ENCODE measurements at regions not wholly inside any gene's neighbourhood (a gene's known extent, or its start where the extent isn't known, plus 50 kb on each side); places are given as distances from the start of the nearest gene placed in this dataset.
"Not testable (repeated sequence)": the region's sequence is repeated elsewhere in the genome, so short reads cannot be mapped to it uniquely, and the experiment has no call there.

DNA sequence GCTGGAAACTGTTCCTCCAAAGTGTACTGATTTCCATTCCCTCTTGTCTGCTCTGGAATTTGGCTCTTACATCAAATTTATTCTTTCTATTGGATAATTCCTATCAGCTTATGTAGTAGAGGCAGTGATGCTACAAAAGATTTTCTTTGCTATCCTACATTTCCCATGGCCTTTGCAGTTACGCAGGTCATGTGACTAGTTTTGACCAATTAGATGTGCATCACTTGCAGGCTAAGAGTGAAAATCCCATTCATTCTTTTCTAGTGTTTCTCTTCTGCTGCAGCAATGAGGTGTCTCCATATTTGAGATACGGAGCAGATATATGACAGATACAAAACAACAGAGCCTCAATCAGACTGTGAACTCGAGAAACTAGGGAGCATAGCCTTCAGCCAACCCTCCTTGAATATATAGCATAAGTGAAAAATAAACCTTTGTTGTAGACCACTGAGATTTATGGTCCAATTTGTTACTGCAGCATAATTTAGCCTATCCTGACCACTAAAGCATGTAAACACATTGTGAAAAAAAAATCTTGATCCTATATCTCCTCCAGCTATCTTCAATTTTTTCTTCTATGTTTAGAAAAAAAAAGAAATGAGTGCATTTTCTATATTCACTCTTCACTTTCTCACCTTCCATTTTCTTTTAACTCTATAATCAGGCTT is 102.0 kb downstream of the HNMT start:
- no peak for DNase-seq (ENCODE audit: low read depth)

DNA sequence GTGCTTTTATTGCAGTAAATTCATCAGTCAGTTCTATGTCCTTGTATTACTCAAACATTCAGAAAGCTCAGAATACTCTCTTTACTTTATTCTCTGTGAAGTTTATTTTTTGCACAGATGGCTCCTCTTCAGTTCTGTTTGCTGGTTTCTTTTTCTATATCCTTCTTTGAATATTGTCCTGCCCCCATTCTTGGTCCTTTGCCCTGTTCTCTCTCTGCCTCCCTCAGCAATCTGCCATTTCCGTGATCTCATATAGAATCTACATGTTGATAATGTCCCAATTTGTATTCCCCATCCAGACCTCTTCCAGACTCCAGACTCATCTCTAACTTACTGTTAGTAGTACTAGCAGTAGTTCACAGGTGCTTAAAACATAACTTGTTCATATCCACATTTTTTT is 102.6 kb downstream of the HNMT start:
- DNase-seq (ENCODE audit: low read depth) = no peak

DNA sequence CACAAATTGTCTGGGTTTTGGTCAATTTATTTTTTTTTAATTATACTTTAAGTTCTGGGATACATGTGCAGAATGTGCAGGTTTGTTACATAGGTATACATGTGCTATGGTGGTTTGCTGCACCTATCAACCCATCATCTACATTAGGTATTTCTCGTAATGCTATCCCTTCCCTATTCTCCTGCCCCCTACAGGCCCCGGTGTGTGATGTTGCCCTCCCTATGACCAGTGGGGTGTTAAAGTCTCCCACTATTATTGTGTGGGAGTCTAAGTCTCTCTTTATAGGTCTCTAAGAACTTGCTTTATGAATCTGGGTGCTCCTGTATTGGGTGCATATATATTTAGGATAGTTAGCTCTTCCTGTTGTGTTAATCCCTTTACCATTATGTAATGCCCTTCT is 104.4 kb downstream of the HNMT start:
- not testable (repeated sequence) for DNase-seq (ENCODE audit: low read depth)

DNA sequence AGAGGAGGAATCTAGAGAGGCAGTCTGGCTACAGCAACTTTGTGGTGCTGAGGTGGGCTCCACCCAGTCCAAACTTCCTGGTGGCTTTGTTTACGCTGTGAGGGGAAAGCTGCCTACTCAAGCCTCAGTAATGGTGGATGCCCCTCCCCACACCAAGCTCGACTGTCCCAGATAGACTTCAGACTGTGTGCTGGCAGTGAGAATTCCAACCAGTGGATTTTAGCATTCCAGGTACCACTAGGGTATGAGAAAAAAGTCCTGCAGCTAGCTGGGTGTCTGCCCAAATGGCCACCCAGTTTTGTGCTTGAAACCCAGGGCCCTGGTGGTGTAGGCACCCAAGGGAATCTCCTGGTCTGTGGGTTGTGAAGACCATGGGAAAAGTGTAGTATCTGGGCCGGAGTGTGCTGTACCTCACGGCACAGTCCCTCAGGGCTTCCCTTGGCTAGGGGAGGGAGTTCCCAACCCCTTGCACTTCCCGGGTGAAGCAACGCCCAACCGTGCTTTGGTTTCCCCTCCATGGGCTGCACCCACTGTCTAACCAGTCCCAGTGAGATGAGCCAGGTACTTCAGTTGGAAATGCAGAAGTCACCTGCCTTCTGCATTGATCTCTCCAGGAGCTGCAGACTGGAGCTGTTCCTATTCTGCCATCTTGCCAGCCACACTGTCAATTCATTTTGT is 106.9 kb downstream of the HNMT start:
- not testable (repeated sequence) for DNase-seq (ENCODE audit: low read depth)

DNA sequence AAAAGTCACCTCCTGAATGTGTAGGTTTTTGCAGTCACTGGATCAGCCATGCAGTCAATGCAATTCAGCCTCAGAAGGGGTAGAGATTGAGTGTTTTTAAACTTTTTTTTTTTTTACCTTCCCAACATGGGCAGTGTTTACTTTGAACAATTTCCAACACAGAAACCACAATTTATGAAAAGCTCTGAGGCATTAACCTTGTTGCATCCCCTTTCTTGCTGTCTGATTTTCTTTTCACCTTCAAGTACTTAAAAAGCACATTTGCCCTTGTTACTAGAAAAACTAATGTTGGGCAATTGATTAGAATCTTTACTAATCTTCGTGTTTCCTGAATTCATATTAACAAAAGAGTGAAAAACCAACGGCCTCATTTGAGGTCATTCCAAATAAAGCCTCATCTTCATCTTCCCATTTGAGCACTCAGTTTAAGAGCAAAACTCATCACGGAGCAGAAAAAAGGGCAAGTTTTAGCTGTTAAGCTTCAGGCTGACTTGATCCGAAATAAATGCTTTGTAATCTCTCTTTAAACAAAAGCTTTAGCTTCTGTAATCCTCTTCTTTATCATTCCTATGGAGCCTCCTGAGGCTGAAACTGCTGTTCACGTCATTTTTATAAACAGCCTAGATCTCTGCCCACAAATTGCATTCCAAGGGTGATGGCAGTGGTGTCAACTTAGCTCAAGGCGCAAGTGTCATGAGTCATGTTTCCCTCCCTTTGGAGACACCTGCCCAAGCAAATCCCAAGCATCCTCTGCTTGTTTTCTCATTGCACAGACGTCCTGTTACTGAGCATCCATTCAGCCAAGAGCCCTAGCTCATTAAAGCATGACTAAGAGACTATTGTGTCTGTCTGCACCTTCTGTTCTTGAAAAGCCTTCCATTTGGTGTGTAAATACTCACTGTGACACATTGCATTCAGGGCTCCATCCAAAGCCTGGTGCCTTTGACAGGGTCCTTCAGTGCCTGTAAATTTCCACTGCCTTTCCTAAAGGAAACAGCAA is 107.7 kb downstream of the HNMT start:
- peak; percentile 84 for DNase-seq (ENCODE audit: low read depth)

DNA sequence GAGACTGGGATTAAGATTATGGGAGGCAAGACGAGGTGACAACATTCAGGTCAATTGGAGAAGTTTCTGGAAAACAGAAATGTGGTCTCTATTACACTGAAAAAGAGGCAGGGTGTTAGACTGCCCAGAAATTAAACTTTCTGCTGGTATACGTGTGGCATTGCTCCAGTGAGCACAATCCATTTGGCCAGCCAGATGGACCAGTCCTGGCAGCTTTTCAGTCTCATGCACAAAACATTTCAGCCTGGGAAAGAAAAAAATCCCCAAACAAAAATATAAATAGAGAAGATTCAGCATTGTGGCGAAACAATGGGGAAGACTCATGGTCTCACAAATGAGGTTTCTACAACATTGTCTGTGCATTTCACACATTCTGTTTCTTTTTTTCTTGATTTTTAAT is 113.9 kb downstream of the HNMT start:
- DNase-seq (ENCODE audit: low read depth) = peak; percentile 58

DNA sequence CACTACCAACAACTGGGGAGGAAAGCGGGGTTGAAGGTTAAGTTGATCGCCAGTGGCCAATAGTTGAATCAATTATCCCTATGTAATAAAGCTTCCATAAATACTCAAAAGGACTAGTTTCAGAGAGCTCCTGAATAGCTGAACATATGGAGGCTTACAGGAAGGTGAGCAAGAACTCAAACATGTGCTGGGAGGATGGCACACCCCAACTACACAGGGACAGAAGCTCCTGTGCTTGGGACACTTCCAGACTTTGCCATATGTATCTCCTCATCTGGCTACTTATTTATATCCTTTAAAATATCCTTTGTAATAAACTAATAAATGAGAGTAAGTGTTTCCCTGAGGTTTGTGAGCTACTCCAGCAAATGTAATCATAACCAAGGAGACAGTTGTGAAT is 115.7 kb downstream of the HNMT start:
- DNase-seq (ENCODE audit: low read depth) = no peak

DNA sequence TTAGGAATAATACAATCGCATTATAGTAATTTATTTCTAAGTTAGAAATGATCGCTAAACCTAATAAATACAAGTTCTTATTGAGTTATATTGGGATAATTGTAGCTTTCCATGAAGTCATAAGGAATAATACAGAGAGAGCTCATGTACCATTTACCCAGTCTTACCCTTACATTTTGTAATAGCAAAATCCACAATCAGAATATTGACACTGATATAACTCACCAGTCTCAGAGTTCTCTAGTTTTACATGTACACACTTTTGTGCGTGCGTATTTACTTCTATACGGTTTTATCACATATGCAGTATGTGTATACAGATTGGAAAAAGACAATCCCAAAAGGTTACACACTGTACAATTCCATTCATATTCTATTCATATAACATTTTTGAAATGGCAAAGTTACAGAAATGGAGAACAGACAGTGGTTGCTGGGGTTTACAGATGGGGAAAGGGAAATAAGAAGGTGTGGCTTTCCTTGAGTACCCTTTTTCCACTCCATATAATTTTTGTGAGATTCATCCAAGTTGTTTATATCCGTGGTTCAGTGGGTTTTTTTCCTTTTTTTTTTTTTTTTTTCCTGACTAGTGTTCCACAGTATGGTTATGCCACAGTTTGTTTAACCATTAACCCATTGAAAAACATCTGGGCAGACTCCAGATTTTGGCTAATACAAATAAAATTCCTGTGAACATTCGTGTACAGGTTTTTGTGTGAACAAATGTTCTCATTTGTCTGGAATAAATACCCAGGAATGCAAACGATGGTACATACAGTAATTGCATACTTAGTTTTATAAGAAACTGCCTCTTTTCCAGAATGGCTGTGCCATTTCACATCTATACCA is 117.2 kb downstream of the HNMT start:
- peak; percentile 94 for DNase-seq (ENCODE audit: low read depth)

DNA sequence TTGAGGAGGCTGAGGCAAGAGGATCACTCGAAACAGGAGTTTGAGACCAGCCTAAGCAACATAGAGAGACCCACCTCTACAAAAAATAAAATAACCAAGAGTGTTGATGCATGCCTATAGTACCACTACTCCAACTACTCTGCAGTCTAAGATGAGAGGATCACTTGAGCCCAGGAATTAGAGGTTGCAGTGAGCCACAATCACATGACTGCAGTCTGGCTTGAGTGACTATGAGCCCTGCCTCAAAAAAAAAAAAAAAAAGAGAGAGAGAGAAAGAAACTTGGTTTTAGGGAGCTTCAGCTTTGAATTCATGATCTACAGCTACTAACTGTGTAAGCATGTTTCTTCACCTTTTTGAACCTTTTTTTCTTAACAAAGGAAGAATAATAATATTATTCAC is 119.9 kb downstream of the HNMT start:
- DNase-seq (ENCODE audit: low read depth) = peak; percentile 77

DNA sequence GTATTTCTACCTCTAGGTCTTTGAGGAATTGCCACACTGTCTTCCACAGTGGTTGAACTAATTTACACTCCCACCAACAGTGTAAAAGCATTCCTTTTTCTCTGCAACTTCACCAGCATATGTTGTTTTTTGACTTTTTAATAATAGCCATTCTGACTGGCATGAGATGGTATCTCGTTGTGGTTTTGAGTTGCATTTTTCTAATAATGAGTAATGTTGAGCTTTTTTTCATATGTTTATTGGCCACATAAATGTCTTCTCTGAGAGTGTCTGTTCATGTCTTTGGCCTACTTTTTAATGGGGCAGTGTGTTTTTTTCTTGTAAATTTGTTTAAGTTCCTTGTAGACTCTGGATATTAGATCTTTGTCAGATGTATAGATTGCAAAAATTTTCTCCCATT is 121.2 kb downstream of the HNMT start:
- not testable (repeated sequence) for DNase-seq (ENCODE audit: low read depth)

DNA sequence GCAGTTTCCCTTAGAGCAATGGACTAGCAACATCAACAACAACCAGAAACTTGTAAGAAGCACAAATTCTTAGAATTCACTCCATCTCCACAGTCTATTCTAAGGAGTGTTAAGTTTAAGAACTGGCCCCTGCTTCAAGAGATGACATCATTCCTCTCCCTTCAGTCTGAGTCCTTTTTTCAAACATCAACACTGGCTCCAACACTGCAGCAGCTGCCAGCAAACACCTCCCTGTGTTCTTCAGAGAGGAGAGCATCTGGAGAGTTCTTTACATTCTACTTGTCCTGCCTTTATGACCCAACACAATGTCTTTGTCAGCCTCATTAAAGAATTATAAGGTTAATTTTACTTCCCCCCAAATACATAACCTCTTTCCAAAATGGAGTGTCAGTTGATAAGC is 122.3 kb downstream of the HNMT start:
- DNase-seq (ENCODE audit: low read depth) = no peak

DNA sequence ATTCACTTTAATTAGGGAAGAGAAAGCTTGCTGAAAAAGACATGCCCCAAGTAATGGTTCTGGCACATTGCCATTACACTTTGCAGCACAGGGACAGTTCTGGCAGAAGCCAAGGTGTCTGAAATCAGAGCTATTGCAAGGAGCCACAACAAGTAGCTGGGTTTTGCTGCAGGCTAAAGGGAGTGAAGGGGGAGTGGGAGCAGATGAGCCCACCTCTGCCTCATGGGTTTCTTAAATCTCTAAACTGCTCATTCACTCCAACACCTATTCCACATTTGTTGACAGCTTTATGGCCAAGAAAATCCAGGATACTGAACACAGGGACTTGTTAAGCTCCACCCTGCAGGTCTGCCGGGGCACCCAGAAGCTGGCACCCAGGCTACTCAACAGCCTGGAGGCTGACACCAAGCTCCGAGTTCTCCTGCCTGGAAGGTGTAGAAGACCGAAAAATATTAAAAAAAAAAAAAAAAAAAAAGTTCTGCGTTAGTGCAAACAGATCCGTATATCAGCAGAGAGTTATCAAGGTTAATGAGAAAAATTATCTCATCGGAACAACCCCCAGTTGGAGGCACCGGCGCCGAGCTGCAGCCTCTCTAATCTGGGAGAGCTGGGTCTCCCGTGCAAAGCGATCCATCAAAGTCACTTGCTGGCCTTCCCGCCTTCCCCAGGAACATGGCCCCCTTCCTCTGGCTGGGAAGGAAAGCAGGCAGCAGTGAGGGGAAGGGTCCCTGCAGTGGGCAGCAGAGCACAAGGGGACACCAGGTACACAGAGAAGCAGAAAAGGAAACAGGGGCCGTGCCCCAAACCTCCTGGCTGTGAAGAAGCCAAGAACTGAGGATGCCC is 123.7 kb downstream of the HNMT start:
- DNase-seq (ENCODE audit: low read depth) = peak; percentile 36

DNA sequence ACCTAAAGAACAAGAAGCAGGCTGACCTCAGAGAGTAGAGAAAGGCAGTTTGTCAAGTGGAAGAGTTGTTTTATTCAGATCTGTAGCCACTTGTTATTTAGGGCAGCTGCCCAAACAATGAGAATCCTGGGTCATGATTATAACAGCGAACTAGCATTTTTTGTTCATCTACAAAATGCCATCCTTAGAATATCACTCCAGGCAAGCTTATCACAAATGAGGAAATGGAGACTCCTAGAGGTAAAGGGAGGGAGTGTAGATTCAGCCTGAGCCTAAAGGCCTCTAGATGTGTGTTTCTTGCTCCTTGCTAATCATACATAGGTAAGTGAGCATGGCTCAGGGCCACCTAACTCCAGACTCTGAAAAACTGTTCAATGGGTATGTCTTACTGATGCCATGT is 126.1 kb downstream of the HNMT start:
- peak; percentile 60 for DNase-seq (ENCODE audit: low read depth)

DNA sequence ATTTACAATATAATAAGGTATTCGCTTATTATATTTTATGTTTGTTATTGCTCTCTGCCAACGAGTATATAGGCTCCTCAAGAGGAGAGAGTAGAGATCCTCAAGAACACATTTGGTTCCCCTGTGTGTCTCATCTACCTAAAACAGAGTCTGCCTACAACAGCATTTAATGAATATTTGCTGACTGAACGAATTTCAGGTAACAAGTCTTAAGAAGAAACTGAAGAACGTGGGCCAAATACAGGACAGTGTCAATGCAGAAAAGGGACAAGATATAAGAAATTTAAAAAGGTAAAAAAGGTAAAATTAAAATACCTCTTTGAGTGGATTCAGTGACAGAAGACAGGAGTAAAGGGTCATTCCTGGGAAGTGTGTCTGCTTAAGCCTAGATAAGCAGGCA is 129.2 kb downstream of the HNMT start:
- DNase-seq (ENCODE audit: low read depth) = no peak

DNA sequence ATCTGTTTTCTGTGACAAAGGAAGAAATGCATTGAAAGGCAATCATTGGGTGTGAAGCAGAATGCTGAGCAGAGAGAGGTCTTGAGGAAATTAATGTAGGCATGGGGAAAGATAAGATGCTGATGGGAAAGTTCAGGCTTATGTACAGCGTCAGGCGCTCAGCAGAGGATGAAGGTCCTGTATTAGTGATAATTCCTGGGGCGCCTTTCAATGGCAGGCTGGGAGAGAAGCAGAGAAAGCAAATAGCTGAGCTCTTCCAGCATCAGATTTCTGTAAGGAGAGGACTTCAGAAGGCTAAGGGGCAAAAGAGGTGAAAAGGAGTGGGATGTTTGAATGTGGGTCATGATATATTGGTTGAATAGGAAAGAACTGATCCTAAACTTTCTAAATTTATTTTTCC is 129.8 kb downstream of the HNMT start:
- no peak for DNase-seq (ENCODE audit: low read depth)

DNA sequence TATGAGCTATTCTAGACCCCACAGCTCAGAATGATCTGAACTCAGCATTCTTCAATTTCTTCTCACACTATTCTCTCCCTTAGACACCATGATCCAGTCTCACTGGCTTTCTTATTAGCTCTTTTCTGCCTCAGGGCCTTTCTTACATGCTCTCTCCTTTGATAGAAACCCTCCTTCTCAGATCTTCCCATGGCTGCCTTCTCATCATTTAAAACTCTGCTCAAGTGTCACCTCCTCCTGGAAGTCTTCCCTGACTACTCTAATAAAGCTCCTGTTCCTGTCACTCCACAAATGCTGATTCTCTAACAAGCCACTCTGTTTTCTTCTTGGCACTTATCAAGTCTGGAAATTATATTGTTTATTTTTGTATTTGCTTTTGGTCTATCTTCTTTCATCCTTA is 131.1 kb downstream of the HNMT start:
- no peak for DNase-seq (ENCODE audit: low read depth)

DNA sequence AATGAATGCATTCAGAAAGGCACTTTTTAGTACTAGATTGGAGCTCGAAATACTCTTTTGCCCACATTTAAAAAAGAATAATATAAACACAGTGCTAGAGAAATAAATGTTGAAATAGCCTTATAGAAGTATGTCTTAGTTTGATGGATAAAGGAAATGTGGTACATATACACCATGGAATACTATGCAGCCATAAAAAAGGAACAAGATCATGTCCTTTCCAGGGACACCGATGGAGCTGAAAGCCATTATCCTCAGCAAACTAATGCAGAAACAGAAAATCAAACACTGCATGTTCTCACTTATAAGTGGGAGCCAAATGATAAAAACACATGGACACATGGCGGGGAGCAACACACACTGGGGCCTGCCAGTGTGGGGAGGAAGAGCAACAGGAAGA is 135.0 kb downstream of the HNMT start:
- not testable (repeated sequence) for DNase-seq (ENCODE audit: low read depth)

DNA sequence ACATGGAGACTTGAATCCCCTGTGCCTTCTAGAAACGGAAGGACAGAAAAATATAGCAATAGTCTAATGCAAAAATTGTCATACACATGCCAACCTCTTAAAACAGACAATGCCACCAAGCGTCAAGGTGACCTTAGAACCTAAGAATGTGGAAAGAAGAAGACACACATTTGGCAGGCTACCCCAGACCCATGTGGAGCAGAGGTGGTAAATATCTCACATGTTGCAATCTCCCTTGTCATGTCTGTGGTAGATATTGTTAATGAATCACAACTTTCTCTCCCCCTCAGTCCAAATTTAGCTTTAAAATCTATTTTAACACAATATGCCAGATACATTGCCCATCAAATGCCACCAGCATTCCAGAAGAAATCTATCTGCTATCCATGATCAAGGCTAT is 137.4 kb downstream of the HNMT start:
- DNase-seq (ENCODE audit: low read depth) = no peak

DNA sequence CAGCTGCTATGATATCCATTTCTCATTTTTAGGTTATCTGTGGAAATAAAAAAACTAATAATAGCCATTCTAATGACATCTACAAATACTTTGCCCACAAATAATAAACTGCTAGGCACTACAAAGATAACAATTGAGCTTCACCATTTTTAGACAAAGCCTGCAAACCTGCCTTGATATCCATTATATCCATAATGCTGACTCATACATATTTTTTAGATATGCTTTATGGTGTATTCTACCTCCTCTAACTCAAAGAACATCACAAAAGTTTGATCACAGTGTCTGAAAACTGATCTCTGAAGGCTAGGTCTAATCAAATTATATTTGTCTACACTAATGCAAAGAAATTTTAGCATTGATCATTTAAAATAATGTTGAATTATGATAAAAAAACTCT is 138.4 kb downstream of the HNMT start:
- no peak for DNase-seq (ENCODE audit: low read depth)

DNA sequence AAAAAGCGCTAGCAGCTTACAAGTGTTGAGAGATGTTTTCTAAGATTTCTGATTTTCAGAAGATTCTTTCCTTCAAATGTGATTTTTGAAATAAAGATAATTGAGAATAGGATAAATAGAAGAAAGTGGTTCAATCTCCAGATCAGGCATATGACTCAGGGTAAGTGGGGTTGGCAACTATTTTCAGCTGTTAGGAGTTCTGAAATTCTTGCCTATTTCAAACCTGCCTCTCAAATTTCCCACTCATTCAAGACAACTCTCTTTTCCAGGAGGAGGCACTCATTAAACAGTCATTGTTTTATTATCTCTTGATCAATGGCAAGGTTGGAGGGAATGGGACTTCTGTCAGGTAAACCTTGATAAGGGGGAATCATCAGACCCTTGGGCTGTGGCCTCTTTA is 138.9 kb downstream of the HNMT start:
- no peak for DNase-seq (ENCODE audit: low read depth)

DNA sequence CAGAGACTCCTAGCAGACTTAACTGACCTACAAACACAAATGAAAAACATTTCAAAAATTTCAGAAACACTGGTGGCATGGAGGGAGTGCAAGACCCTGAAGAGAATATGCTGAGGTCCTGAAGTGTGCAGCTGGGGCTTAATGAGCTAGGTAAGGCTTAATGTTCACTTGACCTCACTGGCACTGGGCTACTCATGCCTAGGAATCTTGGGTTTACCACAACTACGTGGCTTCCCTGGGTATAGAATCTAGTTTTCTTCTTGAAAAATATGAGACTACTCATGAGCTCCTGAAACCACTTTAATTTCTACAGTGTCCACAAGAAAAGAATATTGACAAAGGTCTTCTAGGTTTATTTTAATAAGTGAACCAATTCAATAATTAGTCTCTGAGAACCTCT is 139.8 kb downstream of the HNMT start:
- DNase-seq (ENCODE audit: low read depth) = peak; percentile 44

Measured in renal cortical epithelial cell (primary cell).